Inferior parietal cortex (tissue), 1 donor: ENCODE measurements at regions not wholly inside any gene's neighbourhood (a gene's known extent, or its start where the extent isn't known, plus 50 kb on each side); places are given as distances from the start of the nearest gene placed in this dataset.
"Not testable (repeated sequence)": the region's sequence is repeated elsewhere in the genome, so short reads cannot be mapped to it uniquely, and the experiment has no call there.

Experiments
- DNase-seq: peaks from one replicate; pipeline ENCODE4 v3.0.0-alpha.2; 2016; ENCODE audit errors: extremely low spot score

DNA sequence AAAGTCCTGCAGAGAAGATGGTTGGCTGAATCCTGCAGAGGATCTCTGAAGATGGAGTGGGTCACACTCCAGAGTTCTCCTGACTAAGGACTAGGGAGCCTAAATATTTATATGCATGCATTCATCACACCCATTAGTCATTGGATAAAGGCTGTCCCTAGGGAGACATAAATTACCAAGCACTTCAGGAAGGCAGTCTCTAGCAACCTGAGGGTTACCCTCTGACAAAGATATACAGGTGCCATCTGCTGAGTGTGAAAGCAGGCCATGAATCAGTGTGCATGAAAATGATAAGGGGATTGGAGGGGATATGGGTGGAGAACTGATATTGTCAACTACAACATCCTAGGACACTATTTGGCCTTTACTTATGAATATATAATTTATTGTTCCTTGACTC is 294.8 kb upstream of the DDX18 start:
- no peak for DNase-seq

DNA sequence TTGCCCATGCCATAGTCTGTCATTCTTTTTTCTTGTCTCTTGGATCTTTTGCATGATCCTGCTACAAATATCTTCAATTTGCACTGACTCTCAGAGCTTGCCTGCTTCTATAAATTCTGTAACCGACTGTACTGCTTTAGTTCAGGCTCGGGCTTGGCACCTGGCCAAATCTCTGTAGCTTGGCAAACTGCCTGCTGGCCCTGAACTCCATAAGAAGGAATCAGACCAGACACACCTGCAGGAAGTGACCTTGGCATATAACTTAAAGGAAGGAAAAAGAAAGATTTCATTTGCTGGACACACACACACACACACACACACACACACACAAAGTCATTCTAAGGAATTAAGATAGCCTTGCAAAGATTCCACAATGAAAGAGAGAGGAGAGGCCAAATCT is 291.2 kb upstream of the DDX18 start:
- no peak for DNase-seq

DNA sequence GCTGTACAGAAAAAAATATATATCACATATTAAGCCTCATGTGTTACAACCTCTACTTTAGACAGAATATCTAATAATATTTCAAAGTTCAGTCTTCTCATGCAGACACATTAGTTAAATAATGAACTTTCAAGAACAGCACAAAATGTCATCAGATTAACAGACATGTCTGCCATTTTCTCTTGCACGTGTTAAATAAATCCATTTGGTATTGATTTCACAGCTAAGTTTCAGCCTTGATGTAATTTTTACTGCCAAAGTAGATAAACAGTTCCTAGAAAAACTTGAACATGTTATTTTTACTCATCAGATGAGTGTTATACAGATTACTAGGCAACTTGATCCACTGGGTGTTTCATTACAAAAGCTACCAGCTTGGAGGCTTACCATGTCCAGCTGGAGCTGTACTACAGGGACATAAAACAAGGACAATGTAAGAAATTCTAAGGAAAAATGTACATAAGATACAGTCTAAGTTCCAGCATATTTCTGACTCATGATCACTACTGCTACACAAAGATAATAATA is 290.7 kb upstream of the DDX18 start:
- no peak for DNase-seq

GRCh38 chr2:117536139-117536538 is 278.4 kb upstream of the DDX18 start:
- DNase-seq, result no peak

GRCh38 chr2:117537032-117537431 is 277.5 kb upstream of the DDX18 start:
- DNase-seq, result no peak

- no peak for DNase-seq
These were observed 262.6 kb upstream of the DDX18 start for GRCh38 chr2:117551858-117552257.

GRCh38 chr2:117553448-117553847 is 261.0 kb upstream of the DDX18 start:
- no peak for DNase-seq

DNA sequence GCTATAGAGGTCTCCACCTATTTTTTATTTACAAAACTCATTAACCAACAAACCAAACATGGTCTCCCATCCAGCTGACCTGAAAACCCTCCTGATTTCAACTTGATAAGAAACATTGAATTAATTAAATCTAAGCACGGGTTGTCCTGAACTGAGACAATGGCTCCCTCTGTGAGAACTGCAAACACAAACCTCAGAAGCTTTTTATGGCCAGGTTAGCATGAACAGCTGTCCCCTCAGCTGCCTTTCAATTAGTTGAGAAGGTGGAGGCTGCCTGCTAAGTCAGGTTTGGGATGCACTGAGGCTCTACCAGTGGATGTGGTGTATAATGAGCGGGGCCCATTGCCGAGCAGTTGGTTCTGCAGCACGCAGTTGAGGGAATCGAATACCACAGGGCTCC is 258.5 kb upstream of the DDX18 start:
- DNase-seq, result no peak

DNA sequence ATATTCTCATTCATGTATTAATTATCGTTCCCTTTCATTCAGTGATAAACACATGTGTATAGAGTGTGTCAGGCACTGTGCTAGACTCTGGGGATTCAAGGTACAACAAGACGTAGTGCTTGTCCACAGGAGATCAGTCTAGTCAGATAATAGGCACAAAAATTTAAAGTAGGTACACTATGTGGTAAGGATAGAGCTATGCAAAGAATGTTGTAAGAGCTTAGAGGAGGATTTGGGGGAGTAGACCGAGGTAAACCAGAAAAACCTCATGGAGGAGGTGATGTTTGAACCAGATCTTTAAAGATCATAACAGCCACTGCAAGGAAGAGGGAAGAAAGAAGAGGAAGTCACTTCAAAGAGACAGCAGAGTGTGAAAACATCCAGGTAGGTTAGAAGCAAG is 256.9 kb upstream of the DDX18 start:
- no peak for DNase-seq

- no peak for DNase-seq
These were observed 251.8 kb upstream of the DDX18 start for GRCh38 chr2:117562654-117563053.

DNA sequence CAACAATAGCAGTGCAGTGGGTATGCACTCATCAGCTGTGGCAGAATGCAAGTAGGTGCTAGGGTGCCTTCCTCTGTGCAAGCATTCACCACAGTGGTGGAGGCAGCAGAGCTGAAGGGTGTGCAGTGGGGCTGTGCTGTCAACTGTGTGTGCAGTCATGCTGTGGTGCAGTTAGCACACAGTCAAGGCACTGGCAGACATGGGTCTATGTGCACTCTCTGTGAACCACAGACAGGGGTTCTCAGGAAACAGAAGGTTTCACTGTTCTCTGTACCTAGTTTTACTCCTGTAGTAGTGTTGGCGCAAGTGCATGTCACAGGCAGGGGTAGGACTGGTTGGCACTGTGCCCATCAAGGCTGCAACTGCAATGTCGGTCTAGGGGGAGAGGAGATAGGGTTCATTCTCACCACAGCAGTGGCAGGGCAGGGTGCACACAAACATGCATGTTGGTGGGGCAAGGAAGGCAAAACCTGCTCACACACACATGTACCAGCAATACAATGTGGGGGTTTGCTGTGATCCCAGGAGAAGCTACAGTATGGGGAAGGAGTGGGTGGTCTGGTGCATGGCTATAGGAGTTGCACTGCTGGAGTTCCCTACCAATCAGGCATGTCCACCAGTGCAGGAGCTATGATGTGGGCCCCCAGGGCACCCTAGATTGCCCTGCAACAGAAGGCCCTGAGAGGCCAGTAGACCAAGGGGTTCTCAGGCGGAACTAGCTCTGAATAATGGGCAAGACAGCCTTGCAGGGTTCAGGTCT is 242.7 kb upstream of the DDX18 start:
- DNase-seq, result no peak

- no peak for DNase-seq
These were observed 227.2 kb upstream of the DDX18 start for GRCh38 chr2:117587310-117587709.

- DNase-seq, result no peak
These were observed 211.4 kb upstream of the DDX18 start for GRCh38 chr2:117603060-117603459.

DNA sequence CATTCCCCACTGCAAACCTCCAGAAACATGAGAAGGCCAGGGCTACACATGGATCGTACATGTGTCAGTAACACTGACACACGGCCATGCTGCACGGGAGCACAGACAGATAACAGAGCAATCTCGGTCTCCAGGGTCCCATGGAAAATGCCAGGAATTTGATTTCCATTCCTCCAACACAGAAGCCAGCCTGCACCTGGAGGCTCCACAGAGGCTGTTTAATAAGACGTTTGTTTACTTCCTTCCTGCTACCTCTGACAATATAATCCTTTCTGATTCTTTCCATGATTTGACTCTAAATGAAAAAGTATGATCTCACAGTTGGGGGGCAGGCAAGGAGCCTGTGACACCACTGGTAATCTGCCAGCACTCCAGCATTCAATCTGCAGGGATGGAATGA is 210.9 kb upstream of the DDX18 start:
- no peak for DNase-seq

DNA sequence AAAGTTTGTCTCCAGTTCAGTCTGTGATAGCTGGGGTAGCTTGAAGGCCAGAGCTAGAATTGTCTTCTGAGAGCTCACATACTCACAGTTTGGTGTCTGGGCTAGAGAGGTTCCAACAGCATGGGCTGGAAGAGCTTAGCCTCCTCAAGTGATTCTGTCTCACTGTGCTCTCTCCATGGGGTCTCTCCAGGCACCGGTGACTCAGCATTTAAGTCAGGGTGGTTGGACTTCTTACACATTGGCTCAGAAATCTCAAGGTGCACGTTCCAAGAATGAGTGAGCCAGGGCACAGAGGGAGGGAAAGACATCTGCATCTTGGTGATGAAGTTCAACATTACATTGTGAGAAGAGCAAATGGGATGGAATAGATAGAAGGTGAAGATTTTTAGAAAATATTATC is 207.3 kb upstream of the DDX18 start:
- no peak for DNase-seq

DNA sequence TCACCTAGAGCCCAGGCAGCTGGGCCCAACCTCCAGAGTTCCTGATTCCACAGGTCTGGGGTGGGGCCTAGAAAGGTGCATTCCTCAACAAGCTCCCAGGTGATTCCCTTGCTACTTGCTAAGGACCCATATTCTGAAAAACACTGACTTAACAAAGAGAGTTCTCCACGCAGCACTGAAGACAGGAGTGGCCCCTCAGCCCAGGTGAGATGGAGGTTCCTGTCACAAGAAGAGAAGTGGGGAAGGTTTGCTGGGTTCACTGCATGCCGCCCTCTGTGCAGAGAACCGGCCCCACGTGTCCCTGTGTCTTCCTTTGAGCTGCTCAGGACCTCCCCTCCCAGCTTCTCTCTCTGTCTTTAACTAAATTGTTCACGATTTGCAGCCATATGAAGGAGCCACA is 201.4 kb upstream of the DDX18 start:
- no peak for DNase-seq

- no peak for DNase-seq
These were observed 200.2 kb upstream of the DDX18 start for GRCh38 chr2:117614296-117614695.

DNA sequence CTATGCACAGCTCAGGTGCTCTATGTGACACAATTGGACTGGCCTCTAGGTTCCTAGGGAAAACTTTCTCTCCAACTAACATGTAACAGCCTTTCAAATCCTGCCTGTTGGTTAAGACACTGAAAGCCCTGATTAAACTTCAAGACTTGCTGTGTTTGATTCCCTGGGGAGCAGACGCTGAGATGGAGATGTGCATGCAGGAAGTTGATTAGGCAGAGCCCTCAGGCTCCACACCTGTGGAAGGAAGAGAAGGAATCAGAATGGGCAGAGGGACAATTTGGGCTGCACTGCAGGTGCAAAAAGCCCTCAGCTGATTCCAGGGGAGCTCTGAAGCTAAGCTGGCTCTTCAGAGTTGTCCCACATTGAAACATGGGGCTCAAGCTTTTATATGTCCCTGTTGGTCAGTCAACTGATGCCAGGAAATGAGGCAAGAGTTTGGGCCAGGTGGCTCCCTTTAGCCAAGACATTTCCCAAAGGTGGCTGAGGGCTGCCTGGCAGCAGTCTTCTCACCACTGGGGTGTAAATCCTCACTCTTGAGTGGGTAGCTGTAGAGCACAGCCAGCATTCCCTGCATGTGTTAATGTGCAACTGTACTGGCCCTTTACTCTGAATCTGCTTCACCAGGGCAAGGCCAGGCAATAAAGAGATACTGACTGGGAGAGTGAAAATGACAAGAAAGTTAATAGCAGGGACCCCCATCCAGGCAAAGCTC is 199.5 kb upstream of the DDX18 start:
- DNase-seq, result no peak

- no peak for DNase-seq
These were observed 195.9 kb upstream of the DDX18 start for GRCh38 chr2:117618607-117619006.

GRCh38 chr2:117621326-117621725 is 193.2 kb upstream of the DDX18 start:
- no peak for DNase-seq

- not testable (repeated sequence) for DNase-seq
These were observed 191.3 kb upstream of the DDX18 start for GRCh38 chr2:117623175-117623574.

DNA sequence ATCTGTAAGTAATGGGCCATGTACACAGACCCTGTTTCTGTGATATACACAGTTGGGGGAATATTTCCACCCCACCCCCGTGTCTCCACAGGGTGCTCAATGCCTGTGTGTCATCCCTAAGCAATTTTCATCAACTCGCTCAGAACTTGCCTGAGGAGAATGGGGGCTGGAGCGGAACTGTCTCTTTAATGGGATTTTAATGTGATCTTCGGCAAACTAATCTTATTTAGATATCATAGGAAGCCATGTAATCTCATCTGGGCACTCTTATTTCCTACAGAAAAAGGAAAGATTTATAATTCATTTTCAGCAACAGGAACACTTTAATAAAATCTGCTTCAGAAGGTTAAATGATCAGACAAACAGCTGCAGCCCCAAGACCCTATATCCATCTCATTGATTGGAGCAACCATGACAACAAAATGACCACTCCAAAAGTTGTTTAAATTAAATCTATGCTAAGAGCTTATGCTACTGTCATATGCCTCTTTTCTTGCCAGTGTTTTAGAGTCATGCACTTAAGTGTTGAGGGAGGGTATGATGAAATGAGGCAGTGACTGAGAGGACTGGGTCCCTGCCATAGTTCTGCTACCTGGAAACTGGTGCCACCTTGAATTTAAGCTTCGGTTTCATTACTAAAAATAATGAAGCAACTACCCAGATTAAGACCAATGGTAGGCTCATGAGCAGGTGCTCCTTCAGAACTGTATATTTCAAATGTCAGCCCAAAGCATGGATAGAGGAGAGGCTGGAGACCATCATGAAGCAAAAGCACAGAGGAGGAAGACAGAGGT is 183.1 kb upstream of the DDX18 start:
- no peak for DNase-seq
